K562 (cell line): ENCODE measurements at regions not wholly inside any gene's neighbourhood (a gene's known extent, or its start where the extent isn't known, plus 50 kb on each side); places are given as distances from the start of the nearest gene placed in this dataset.
A peak's percentile ranks its signal among the peaks of the same experiment; 100 is the strongest.

Experiments
- ATAC-seq: fragments of 200-7000 bp; cut with Tn5 transposase; 3 replicates; pipeline ENCODE4 v1.9.1; 2020; ENCODE audit warnings: moderate library complexity
- BruUV-seq: library from RNA; stranded (reverse); fragments of 400-500 nt; replicated peaks from 2 replicates; lab custom pipeline; 2021; lab: Mats Ljungman, UMichigan
- CTCF ChIA-PET: fragments of 300-600 bp; formaldehyde crosslinking; extraction: SDS; loops from one replicate; lab custom pipeline; 2021; ENCODE audit warnings: low intra/inter-chr PET ratio; lab: Yijun Ruan, JAX
- POLR2A ChIA-PET: fragments of 300-600, 350-650 bp; sonication (Branson Sonifier 250); formaldehyde crosslinking; extraction: SDS; loops from one replicate; lab custom pipeline; 2021; ENCODE audit warnings: antibody characterized with exemption, inconsistent platforms; lab: Yijun Ruan, JAX
- DNase-seq, 4 experiments: peaks; one replicate each; pipeline versions ENCODE4 v3.0.0 to v3.0.0-alpha.2; 2011 to 2018; ENCODE audit warnings: low spot score in 3 of 4, mixed read lengths in 3 of 4; ENCODE audit errors: extremely low read depth in 1 of 4
- FAIRE-seq: peaks from 2 replicates; lab custom pipeline; 2011; peaks lifted over from hg19 to GRCh38; lab: Jason Lieb, UNC
- H2AFZ ChIP-seq: 2 replicates; pipeline ENCODE4 v1.6.0; 2011; ENCODE audit warnings: low read depth, low read length, control low read depth, inconsistent platforms
- H3K27ac ChIP-seq: fragments of 200-600 bp; 3 replicates; pipeline ENCODE4 v1.8.0; 2011; ENCODE audit warnings: low read depth, mild to moderate bottlenecking, control low read depth, inconsistent platforms, low read length, moderate library complexity, mixed read lengths; ENCODE audit errors: extremely low read depth
- H3K27me3 ChIP-seq, 2 experiments: fragments of 300-600 bp in 1 of 2; 2 replicates in 1 of 2; 3 replicates in 1 of 2; pipeline versions ENCODE4 v1.6.0 to v1.8.0; 2011; ENCODE audit warnings: inconsistent platforms in 2 of 2, low read length in 2 of 2, mild to moderate bottlenecking in 1 of 2, mixed read lengths in 1 of 2, moderate library complexity in 1 of 2; ENCODE audit not compliant: control insufficient read depth in 2 of 2, insufficient read depth in 2 of 2
- H3K36me3 ChIP-seq: fragments of 300-600 bp; 3 replicates; pipeline ENCODE4 v1.8.0; 2011; ENCODE audit warnings: mild to moderate bottlenecking, low read length, inconsistent platforms; ENCODE audit not compliant: control insufficient read depth, insufficient read depth
- H3K4me1 ChIP-seq, 2 experiments: fragments of 200-600 bp in 1 of 2; replicated peaks in 1 of 2; 2 replicates in 1 of 2; 3 replicates in 1 of 2; pipeline versions ENCODE4 v1.5.1 to v1.8.0; 2011; ENCODE audit warnings: inconsistent platforms in 2 of 2, low read length in 2 of 2, mild to moderate bottlenecking in 1 of 2, mixed read lengths in 1 of 2, moderate library complexity in 1 of 2; ENCODE audit not compliant: control insufficient read depth in 2 of 2, insufficient read depth in 2 of 2
- H3K4me2 ChIP-seq: 2 replicates; pipeline ENCODE4 v1.6.1; 2011; ENCODE audit warnings: low read length, control low read depth, inconsistent platforms, mixed read lengths; ENCODE audit not compliant: insufficient read depth
- H3K4me3 ChIP-seq: fragments of 200-600 bp; sonication (generic), shearing (Covaris generic); 2 replicates; pipeline ENCODE4 v1.5.1; 2016; ENCODE audit warnings: control low read depth, inconsistent platforms
- H3K79me2 ChIP-seq: fragments of 200-600 bp; 3 replicates; pipeline ENCODE4 v1.8.0; 2011; ENCODE audit warnings: low read length, inconsistent platforms; ENCODE audit not compliant: control insufficient read depth, insufficient read depth
- H3K9ac ChIP-seq, 2 experiments: 2 replicates each; pipeline versions ENCODE4 v1.6.0 to v1.6.1; 2011; ENCODE audit warnings: low read depth in 2 of 2, low read length in 2 of 2, control low read depth in 1 of 2, inconsistent platforms in 1 of 2, mild to moderate bottlenecking in 1 of 2, mixed read lengths in 1 of 2; ENCODE audit not compliant: insufficient read depth in 1 of 2
- H3K9me1 ChIP-seq: one replicate; pipeline ENCODE4 v1.6.0; 2011; ENCODE audit warnings: inconsistent platforms, mild to moderate bottlenecking, low read length, moderate library complexity; ENCODE audit not compliant: control insufficient read depth, insufficient read depth
- H3K9me3 ChIP-seq: replicated peaks from 2 replicates; pipeline ENCODE4 v1.5.1; 2011; ENCODE audit warnings: low read depth, low read length, inconsistent platforms; ENCODE audit not compliant: control insufficient read depth, insufficient read depth
- H4K20me1 ChIP-seq: replicated peaks from 2 replicates; pipeline ENCODE4 v1.6.1; 2011; ENCODE audit warnings: low read length, inconsistent platforms, mixed read lengths; ENCODE audit not compliant: control insufficient read depth, insufficient read depth
- ARID3B ChIP-seq: fragments of 250-450 bp; sonication (Bioruptor Pico); IDR thresholded peaks from 2 replicates; pipeline ENCODE4 v1.4.0; 2020; ENCODE audit warnings: borderline replicate concordance
- ASH1L ChIP-seq: fragments of 450-650 bp; IDR thresholded peaks from 2 replicates; pipeline ENCODE4 v1.6.1; 2018; ENCODE audit warnings: borderline replicate concordance, mild to moderate bottlenecking, low read depth; ENCODE audit not compliant: partially characterized antibody
- EZH2 ChIP-seq: IDR thresholded peaks from 2 replicates; pipeline ENCODE4 v1.6.1; 2012; ENCODE audit warnings: low read depth, mild to moderate bottlenecking, inconsistent platforms, low read length, borderline replicate concordance
- NR1H2 ChIP-seq: sonication (generic); formaldehyde crosslinking; IDR thresholded peaks from 2 replicates; pipeline ENCODE4 v1.4.0; 2020; ENCODE audit warnings: mild to moderate bottlenecking, missing genetic modification reagents
- PTRF ChIP-seq: fragments of 450-650 bp; IDR thresholded peaks from 2 replicates; pipeline ENCODE4 v1.6.1; 2016; ENCODE audit warnings: mild to moderate bottlenecking, missing genetic modification characterization, missing compliant biosample characterization
- RBBP5 ChIP-seq: fragments of 200-600 bp; sonication (generic); IDR thresholded peaks from 2 replicates; pipeline ENCODE4 v1.6.1; 2012; ENCODE audit warnings: borderline replicate concordance, mild to moderate bottlenecking, low read length, control low read depth, inconsistent platforms; ENCODE audit not compliant: insufficient read depth, poor library complexity, severe bottlenecking
- ZC3H8 ChIP-seq: fragments of 450-650 bp; IDR thresholded peaks from 2 replicates; pipeline ENCODE4 v1.6.1; 2017
- ZNF431 ChIP-seq: sonication (generic); formaldehyde crosslinking; IDR thresholded peaks from 2 replicates; pipeline ENCODE4 v1.8.0; 2022; ENCODE audit warnings: mild to moderate bottlenecking, missing genetic modification reagents
- ZNF512 ChIP-seq: IDR thresholded peaks from 2 replicates; pipeline ENCODE4 v1.6.1; 2016; ENCODE audit warnings: missing genetic modification characterization, missing compliant biosample characterization
- WGBS: fragments of 100-300 bp; shearing (Covaris generic); methylation state at CpG from one replicate; pipeline ENCODE4 v1.1.6; 2016; ENCODE audit warnings: low coverage, mixed read lengths; ENCODE audit not compliant: insufficient coverage; ENCODE audit errors: missing lambda C conversion rate; 5-methylcytosine and 5-hydroxymethylcytosine counted together
- in situ Hi-C: fragments of 300-500 bp; cut with MboI; formaldehyde crosslinking; loops from 4 replicates; pipeline ENCODE4 v1.15.0; 2018; ENCODE audit warnings: inconsistent platforms, mixed read lengths
- intact Hi-C: fragments of 100-400 bp; cut with micrococcal nuclease; formaldehyde crosslinking; loops from 2 replicates; pipeline ENCODE4 v1.14.2; 2022

- TF ChIP-seq ZC3H8 (no peak), ZNF512 (tag) (no peak), NR1H2 (CRISPR knock-in tag) (no peak), EZH2 (no peak), ARID3B (no peak), ZNF431 (no peak)
Measured at GRCh38 chr18:2302012-2302411, 269.3 kb downstream of the METTL4 start (continued).

- intact Hi-C loops (loop anchor here (1.0 kb wide), 1 partner anchor 22 kb away; no protein-coding TSS in a partner anchor), in situ Hi-C loops (no loop called here)
- no peaks in the 10 kb centered on the region for H3K27me3 ChIP-seq
- H3K4me2 ChIP-seq = peak overlapping the region; percentile 79
- peak overlapping the region; percentile 96 for H3K27ac ChIP-seq
- H3K4me3 ChIP-seq = no peak overlapping the region
- peak; percentile 77 to 93 (median 84) for DNase-seq
- 0% methylated on average over 10 of the region's 10 CpGs for WGBS
- ATAC-seq = peak; percentile 93
- H3K4me1 ChIP-seq = peaks cover 12 to 47% of the 10 kb centered on the region in 2 experiments; a peak in 4 of 5 replicates
- H3K9ac ChIP-seq = peak overlapping the region in 1 of 2 experiments; percentile 73; a peak in 3 of 4 replicates
- POLR2A ChIA-PET = interaction anchor here (0.5 to 1.0 kb wide), 7 partner anchors 10 to 117 kb away, joined by 3 to 6 read pairs (median 3); no protein-coding TSS in a partner anchor
- H4K20me1 ChIP-seq = no peaks in the 10 kb centered on the region
- FAIRE-seq = peak; percentile 81
- CTCF ChIA-PET = no interaction called here
- peak overlapping the region; percentile 87 for H2AFZ ChIP-seq
- H3K79me2 ChIP-seq = no peaks in the 10 kb centered on the region
- BruUV-seq = TSS peak; percentile 81
- no peaks in the 10 kb centered on the region for H3K9me1 ChIP-seq
- H3K36me3 ChIP-seq = no peaks in the 10 kb centered on the region
- H3K9me3 ChIP-seq = no peaks in the 10 kb centered on the region; the same call in 1 of the 2 replicates
- peak; percentile 41; the same call in 1 of the 2 replicates for TF ChIP-seq PTRF (tag)
- TF ChIP-seq RBBP5 = peak; percentile 85
- no peak for TF ChIP-seq ASH1L
Measured at GRCh38 chr18:2302628-2303516, 268.4 kb downstream of the METTL4 start.
